ENCODE measurements at regions not wholly inside any gene's neighbourhood (a gene's known extent, or its start where the extent isn't known, plus 50 kb on each side); places are given as distances from the start of the nearest gene placed in this dataset.
A peak's percentile ranks its signal among the peaks of the same experiment; 100 is the strongest.

DNA sequence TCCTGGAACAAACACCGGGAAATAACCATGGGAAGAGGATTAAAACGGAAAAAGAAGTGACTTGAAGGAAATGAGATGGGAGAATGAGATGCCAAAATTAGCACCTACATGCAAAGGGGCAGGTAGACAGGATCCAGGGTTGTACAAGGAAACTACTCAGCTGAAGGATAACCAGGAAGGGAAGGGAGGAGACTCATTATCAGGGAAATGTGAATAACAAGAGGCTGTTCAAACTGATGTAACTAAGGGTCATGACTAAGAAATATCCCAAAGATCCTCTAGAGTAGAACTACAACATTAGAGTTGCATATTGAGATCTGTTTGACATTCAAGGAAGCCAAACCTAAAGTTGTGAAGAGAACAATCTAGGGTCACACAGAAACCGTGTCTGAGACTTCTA lies 166.2 kb upstream of the SP8 start:
- no peak for DNase-seq

- no peak for DNase-seq
These were observed 168.3 kb upstream of the SP8 start for GRCh38 chr7:20954711-20955619.

DNA sequence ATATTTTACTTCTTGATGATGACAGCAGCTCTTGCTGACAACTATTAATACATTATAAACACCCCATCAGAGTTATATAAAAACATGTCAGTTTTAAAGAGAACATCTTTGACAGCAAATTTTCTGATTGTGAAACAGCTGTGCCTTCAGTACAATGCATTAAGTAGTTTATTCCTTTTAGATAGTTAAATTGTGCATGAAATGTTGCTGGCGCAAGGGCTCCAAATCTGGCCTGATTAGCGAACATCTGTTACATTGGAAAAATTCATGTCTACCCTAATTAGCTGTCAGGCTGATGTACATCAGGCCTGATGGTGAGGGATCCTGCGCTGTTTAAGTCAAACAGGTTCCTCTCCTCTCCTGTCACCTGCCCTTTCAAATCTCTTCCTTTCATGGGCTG lies 171.9 kb upstream of the SP8 start:
- DNase-seq, result no peak

DNA sequence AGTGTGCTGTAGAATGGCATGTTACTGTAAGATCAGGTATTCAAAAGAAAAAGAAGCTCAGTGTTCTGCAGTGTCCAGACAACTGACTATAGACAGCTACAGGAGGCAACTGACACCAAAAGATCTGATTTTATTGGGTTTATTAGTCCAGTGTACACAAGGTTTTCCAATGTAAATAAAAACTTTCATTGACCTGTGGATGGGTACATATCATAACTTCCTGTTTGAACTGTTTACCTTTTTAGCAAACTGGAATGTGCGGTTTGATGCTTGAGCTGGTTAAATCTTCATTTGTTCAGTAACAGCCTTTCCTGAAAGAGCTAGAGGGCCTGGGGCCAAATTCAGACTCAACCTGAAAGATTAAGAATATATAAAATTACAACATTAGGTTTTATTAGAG lies 172.6 kb upstream of the SP8 start:
- DNase-seq, result no peak

DNA sequence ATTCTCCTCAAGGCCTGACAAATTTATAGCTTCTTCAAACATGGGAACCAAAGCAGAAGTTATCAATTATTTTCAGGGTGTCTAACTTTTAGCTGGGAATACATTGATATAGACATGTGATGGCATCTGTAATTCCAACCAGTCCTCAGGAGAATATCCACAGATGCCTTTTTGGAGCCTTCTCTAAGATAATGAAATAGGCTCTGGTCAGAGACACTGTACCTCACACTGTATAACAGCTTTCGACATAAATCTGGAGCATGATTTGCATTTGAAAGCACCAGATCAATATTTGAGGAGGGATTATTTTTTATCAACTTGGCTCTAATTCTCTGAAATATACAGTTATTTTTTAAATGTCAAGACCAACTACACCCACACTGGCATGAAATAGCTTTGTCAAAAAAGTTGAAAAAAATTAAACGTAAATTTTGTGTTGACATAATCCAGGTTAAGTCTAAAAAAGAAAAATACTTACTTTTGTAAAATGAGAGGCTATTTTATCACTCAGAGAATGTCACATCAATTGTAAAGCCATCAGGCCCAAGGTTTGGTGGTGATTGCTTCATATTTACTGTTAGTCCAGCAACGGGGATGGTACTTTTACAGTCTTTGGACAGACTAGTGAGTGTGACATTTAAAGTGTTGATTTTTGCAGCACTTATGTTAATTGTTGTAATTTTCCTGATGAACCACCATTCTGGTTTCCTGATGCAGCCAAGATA lies 177.0 kb upstream of the SP8 start:
- no peak for DNase-seq

GRCh38 chr7:20964281-20964918 lies 177.7 kb upstream of the SP8 start:
- no peak for DNase-seq

DNA sequence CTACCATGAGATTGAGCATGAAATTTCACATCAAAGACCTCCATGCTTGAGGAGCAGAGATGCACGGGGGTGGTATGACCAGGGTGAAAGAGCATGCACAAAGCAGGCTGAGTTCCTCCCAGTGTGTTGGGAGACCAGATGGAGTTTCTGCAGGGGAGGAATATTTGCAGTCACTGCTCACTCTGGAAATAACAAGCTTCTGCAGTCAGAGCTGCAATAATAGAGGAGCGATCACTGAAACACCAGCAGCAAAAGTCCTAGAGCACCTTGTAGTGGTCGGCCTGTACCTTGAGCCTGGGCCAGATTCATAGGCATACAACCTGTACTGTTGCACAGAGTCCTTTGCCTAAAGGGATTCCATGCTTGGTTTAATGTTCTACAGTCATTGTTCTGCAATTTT lies 184.5 kb upstream of the SP8 start:
- DNase-seq, result no peak

DNA sequence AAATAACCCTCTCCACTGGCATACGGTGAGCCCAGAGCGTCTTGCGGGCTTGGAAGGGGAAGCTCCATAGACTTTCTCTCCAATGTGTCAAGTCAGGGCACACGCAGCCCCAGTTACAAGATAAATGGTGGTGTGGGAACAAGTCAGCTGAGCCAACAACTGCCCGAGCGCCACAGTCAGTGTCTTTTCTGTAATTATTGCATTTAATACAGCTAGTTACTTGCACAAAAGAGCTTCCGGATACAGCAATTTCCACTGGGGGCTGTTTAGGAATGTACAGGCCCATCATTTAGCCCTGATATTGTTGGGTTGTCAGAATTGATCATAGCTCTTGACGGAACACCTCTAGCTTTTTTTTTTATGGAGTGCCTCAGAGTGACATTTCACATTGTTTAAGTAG lies 193.5 kb upstream of the SP8 start:
- DNase-seq, result no peak

DNA sequence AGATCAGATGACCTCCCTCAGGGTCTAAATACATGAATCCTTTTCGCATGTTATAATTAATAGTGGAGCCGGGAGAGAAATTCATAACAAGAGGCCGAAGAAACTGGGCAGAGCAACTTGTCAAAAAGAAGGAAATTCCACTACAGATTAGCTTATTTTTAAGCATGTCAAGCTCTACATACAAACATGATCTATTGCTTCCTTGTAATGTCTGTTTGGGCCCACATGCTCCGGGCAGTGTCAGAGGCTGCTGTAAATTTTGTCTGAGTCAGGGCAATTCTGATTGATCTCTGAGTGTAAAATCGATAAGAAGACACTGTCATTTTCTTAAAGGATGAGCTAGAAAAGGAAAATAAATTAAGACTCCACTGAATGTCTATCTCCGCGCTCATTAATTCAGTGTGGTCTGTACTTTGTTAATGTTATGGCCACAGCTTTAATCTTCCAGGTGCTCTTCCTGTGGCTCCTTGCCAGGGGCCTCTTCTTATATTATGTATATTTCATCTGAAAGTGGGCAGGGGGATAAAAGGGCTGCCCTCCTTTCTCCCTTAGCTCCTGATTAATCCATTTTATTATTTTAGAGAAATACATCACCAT lies 194.1 kb upstream of the SP8 start:
- no peak for DNase-seq

GRCh38 chr7:20988340-20988739 lies 201.7 kb upstream of the SP8 start:
- DNase-seq, result no peak

DNA sequence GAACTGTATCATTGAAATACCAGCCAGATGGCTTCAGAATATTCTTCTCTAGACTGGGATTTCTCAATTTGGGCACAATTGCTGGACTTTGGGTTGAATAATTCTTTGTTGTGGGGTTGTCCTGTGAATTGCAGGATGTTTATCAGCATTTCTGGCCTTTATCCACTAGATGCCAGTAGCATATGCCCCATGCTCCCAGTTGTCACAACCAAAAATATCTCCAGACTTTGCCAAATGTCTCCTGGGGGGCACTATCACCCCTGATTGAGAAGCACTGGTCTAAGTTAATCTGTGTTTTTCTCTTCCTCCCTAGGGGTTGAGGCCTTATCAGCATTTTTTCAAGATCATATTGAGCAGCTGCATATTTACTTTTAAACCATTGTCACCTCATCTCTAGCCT lies 204.9 kb upstream of the SP8 start:
- DNase-seq, result no peak

DNA sequence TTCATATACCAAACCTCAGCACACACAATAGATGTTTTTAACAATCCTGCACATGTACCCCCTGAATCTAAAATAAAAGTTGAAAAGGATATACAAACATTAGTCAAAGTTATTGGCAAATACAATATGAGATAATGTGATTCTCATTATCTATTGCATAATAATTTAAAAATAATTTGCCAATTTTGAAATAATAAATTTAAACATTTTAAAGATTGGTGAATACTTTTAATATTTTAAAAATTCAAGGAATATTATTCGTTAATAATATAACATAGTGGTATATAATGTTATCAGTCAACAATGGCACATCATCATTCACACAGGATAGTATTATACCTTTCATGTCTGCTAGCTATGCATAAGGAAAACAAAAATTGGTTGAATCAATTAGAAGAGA lies 207.0 kb upstream of the SP8 start:
- DNase-seq, result no peak

- no peak for DNase-seq
These were observed 211.6 kb upstream of the SP8 start for GRCh38 chr7:20998309-20998708.

DNA sequence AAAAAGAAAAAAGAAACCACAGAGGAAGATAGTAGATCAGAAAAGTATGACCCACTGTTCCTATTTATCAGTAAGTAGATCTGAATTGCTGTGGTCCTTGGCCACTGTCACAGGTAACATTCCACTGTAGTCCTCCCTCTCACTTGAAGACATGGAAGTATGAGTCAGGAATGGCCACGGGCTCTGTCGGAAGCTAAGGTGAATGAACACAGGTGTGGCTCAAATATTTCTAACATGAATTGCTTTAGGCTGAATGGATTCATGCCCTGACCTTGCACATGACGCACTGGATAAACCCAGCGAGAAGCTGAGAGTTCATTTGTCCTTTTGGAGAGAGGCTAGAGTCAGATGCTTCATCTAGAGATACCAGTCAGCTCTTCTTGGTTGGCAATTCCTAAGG lies 224.5 kb upstream of the SP8 start:
- no peak for DNase-seq

DNA sequence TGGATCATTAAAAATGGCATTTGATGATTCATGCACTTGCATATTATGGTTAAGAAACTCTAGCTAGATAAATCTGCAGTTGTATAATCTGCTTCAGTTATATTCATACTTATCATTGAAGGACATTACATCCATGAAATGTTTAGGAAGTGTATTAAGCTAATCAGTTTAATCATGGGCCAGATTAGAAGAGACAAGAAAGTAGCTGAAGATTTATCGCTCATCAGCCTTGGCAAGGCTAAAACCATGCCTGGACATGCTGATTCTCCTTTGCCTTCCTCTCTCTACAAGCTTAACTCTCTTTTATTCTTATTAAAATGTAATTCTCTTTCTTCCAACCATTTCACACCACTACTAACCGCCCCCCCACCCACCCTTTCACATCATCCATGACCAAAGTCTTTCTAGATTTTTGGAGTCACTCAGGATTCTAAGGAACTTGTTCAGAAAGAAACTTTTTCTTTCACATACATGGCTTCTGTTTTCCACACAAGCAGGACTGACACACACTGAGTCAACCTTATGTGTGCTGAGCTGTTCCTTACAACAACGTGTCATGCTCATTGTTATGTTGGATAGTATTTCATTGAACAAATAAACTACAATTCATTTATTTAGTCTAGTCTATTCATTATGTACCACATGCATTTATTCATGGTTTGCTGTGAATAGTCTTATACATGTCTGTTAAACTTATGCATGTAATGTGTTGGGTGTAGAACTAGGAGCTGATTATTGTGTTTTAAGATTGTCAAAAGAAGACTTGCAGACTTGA lies 227.3 kb upstream of the SP8 start:
- no peak for DNase-seq

DNA sequence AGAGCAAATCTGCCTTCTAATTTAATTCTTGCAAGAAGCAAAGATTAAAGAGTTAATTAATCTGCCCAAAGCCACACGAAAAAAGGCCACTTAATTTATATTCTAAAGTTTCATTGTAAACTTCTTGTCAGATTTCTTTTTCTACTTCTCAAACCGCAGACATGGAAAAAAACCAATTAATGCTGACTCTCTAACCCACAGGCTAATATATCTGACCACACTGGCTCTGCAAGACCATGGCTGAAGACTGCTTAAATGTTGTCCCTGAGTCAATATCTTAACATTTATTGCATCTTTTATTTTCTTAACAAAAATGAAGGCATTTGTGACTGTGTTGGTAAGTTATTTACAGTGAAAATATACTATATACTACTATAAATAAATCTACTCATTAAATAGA lies 234.0 kb upstream of the SP8 start:
- no peak for DNase-seq

DNA sequence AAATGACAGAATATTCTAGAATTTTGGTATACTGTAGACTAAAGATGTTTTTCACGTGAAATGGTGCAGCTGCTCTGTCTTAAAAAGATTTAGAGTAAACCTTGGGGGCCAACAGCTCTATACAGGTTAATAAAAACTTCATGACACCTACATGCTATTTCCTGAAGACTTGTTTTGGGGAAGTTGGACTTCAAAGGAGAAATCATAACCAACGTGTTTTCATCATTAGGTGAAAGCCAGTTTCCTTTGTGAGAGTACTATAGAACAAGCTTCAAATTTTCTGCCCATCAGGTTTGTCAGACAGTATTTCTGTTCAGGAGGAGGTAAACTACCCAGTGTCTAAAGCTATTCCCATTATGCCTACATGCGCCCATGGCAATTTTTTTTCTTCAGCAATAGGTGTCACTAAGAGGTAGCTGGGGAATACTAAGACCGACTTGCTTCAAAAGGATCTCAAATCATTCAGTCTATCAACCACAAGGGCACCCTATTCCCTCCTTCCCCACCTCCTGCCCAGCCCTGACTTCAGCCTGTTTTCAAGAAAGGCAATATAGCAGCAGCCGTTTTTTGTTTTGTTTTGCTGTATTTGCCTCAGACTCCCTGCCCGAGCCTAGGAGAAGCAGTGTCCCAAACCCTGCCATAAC lies 237.3 kb upstream of the SP8 start:
- no peak for DNase-seq

GRCh38 chr7:21024485-21024867 lies 237.8 kb upstream of the SP8 start:
- no peak for DNase-seq

DNA sequence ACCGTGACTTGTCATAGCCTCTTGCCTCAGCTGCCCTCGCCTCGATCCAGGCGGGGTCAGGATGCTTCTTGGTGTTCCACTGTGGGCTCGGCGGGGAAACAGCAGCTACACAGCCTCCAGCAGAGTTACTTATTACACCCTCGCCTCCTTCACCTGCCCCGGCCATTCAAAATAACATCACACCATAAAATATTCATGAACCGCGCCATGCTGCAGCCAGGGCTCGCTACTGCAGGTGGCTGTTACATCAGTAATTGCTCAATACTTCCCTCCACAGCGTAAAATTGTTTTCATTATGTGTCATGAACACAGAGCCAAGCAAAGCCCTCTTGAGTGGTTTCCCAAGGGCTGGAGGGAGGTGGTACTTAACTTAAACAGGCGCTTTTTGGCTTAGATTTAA lies 241.5 kb upstream of the SP8 start:
- DNase-seq, result peak; percentile 71

GRCh38 chr7:21028599-21028998 lies 241.9 kb upstream of the SP8 start:
- DNase-seq, result no peak

DNA sequence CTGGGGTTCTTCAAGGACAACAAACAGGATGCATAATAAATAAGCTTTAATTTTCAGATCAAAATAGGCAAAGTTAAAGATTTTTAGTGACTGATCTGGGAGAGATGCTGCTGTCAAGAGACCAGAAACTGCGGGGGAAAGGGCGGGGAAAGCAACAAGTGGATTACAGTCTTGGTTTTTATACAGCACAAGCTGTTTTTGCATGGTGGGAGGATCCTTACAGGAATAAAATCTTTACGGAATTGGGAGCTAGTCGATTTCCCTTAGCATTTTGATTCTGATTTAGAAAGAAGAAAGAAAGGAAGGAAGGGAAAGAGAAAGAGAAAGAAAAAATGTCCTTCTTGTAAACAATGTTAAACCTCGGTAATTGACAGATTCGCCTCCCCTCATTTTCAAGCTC lies 242.3 kb upstream of the SP8 start:
- DNase-seq, result no peak

DNA sequence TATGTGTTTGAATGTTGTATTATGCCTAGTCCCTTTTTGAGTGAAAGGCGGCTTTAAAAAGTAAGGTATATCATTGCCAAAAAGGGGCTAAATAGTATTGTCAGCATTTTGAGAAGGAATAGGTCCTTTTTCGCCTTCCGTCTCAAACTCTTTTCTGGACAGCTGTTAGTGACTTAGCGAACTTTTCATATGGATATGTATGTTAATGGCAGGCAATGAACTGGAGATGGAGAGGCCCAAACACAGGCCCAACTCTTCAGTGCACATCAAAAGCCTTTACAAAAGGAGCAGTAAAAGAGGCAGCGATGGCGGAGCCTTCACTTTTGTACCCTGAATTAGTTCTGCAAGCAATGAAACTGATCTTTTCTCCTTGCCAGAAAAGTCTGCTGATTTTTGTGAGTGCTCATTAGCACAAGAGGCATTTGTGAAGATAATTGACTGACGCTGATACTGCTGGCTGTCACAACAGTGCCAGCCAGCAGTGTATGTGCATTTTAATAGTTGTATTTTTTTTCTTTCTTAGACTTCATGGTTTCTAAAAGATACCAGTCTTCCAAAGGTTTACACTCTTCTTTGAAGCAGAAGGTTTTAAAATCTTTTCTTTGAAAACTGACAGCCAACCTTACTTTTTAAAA lies 243.7 kb upstream of the SP8 start:
- no peak for DNase-seq
